SK-N-SH (cell line): ENCODE measurements at regions not wholly inside any gene's neighbourhood (a gene's known extent, or its start where the extent isn't known, plus 50 kb on each side); places are given as distances from the start of the nearest gene placed in this dataset.

Experiments
- CTCF ChIA-PET: fragments of 300-600, 350-600 bp; formaldehyde crosslinking; extraction: SDS; loops from one replicate; lab custom pipeline; 2021; lab: Yijun Ruan, JAX
- POLR2A ChIA-PET: fragments of 350-600 bp; sonication (Branson Sonifier 250); formaldehyde crosslinking; extraction: SDS; loops from one replicate; lab custom pipeline; 2020; ENCODE audit warnings: antibody characterized with exemption, inconsistent platforms; lab: Yijun Ruan, JAX
- DNase-seq: peaks from one replicate; pipeline ENCODE4 v3.0.0; 2012
- H2AFZ ChIP-seq: fragments of 200-600 bp; sonication (generic); 2 replicates; pipeline ENCODE4 v1.8.1; 2016; ENCODE audit warnings: antibody characterized with exemption, mild to moderate bottlenecking, low read depth
- H3F3A ChIP-seq: fragments of 200-600 bp; sonication (generic); replicated peaks from 2 replicates; pipeline ENCODE3; 2016; ENCODE audit warnings: antibody characterized with exemption, mild to moderate bottlenecking; ENCODE audit not compliant: insufficient read depth
- H3K27ac ChIP-seq, 2 experiments: fragments of 200-500 bp in 1 of 2; fragments of 200-600 bp in 1 of 2; sonication (Bioruptor generic) in 1 of 2; sonication (generic), shearing (Covaris generic) in 1 of 2; 2 replicates each; pipeline versions ENCODE4 v1.5.1 to v1.6.1; 2014 to 2016; ENCODE audit warnings: low read depth in 2 of 2, inconsistent platforms in 1 of 2, low read length in 1 of 2, mild to moderate bottlenecking in 1 of 2, mixed read lengths in 1 of 2
- H3K27me3 ChIP-seq: fragments of 200-600 bp; sonication (generic), shearing (Covaris generic); 2 replicates; pipeline ENCODE4 v1.6.1; 2016; ENCODE audit warnings: mixed run types; ENCODE audit not compliant: insufficient read depth
- H3K36me3 ChIP-seq, 2 experiments: fragments of 200-500 bp in 1 of 2; fragments of 200-600 bp in 1 of 2; sonication (Bioruptor generic) in 1 of 2; sonication (generic) in 1 of 2; replicated peaks in 1 of 2; 2 replicates each; pipeline versions ENCODE3 to v1.5.1; 2014 to 2016; ENCODE audit warnings: low read length in 1 of 2, mild to moderate bottlenecking in 1 of 2; ENCODE audit not compliant: insufficient read depth in 2 of 2, control insufficient read depth in 1 of 2
- H3K4me1 ChIP-seq, 2 experiments: fragments of 200-500 bp in 1 of 2; fragments of 200-600 bp in 1 of 2; sonication (Bioruptor generic) in 1 of 2; sonication (generic), shearing (Covaris generic) in 1 of 2; 2 replicates each; pipeline versions ENCODE4 v1.5.1 to v1.6.1; 2014 to 2016; ENCODE audit warnings: low read depth in 1 of 2, low read length in 1 of 2, mixed run types in 1 of 2; ENCODE audit not compliant: insufficient read depth in 2 of 2, control insufficient read depth in 1 of 2
- H3K4me2 ChIP-seq: fragments of 200-600 bp; sonication (generic), shearing (Covaris generic); 2 replicates; pipeline ENCODE4 v1.6.1; 2017; ENCODE audit warnings: mixed run types
- H3K4me3 ChIP-seq, 2 experiments: fragments of 200-500 bp in 1 of 2; fragments of 200-600 bp in 1 of 2; sonication (Bioruptor generic) in 1 of 2; sonication (generic), shearing (Covaris generic) in 1 of 2; 2 replicates each; pipeline versions ENCODE4 v1.5.1 to v1.8.1; 2014 to 2016; ENCODE audit warnings: low read depth in 2 of 2, inconsistent platforms in 1 of 2, low read length in 1 of 2, mild to moderate bottlenecking in 1 of 2, mixed read lengths in 1 of 2, moderate library complexity in 1 of 2
- H3K79me2 ChIP-seq: fragments of 200-600 bp; sonication (generic); 2 replicates; pipeline ENCODE4 v1.8.1; 2017; ENCODE audit warnings: mild to moderate bottlenecking; ENCODE audit not compliant: insufficient read depth
- H3K9ac ChIP-seq: fragments of 200-600 bp; sonication (generic); 2 replicates; pipeline ENCODE4 v1.6.1; 2017; ENCODE audit warnings: mixed run types
- H3K9me2 ChIP-seq: fragments of 200-600 bp; sonication (generic); 2 replicates; pipeline ENCODE4 v1.6.1; 2017; ENCODE audit warnings: mixed run types
- H3K9me3 ChIP-seq: fragments of 200-600 bp; sonication (generic); 2 replicates; pipeline ENCODE4 v1.6.1; 2017; ENCODE audit warnings: mixed run types, mild to moderate bottlenecking, moderate library complexity
- H4K20me1 ChIP-seq: fragments of 200-600 bp; sonication (generic); 2 replicates; pipeline ENCODE4 v1.6.1; 2017; ENCODE audit warnings: mild to moderate bottlenecking, mixed run types; ENCODE audit not compliant: insufficient read depth
- CTCF ChIP-seq: fragments of 200-600 bp; sonication (generic); IDR thresholded peaks from 2 replicates; pipeline ENCODE4 v1.6.1; 2017; ENCODE audit warnings: antibody characterized with exemption, mild to moderate bottlenecking, moderate library complexity
- ELF1 ChIP-seq: IDR thresholded peaks from 2 replicates; pipeline ENCODE4 v1.4.0; 2012
- EZH2phosphoT487 ChIP-seq: fragments of 200-600 bp; sonication (generic); IDR thresholded peaks from 2 replicates; pipeline ENCODE4 v1.6.1; 2017; ENCODE audit warnings: low read depth, mixed run types, mild to moderate bottlenecking, antibody characterized with exemption, moderate library complexity, borderline replicate concordance
- FOSL2 ChIP-seq: IDR thresholded peaks from 2 replicates; pipeline ENCODE4 v1.4.0; 2012; ENCODE audit warnings: low read depth, mild to moderate bottlenecking, moderate library complexity, borderline replicate concordance
- FOXM1 ChIP-seq: IDR thresholded peaks from 2 replicates; pipeline ENCODE4 v1.4.0; 2012; ENCODE audit warnings: low read depth, mild to moderate bottlenecking
- JUND ChIP-seq: IDR thresholded peaks from 2 replicates; pipeline ENCODE4 v1.4.0; 2012
- MEF2A ChIP-seq: IDR thresholded peaks from 2 replicates; pipeline ENCODE4 v1.4.0; 2012; ENCODE audit warnings: low read depth, borderline replicate concordance
- RAD21 ChIP-seq: IDR thresholded peaks from 2 replicates; pipeline ENCODE4 v1.6.1; 2012; ENCODE audit warnings: mild to moderate bottlenecking, low read length
- RCOR1 ChIP-seq: fragments of 150-350 bp; IDR thresholded peaks from 2 replicates; pipeline ENCODE4 v1.6.1; 2017; ENCODE audit warnings: antibody characterized with exemption, low read length
- RFX5 ChIP-seq: IDR thresholded peaks from 2 replicates; pipeline ENCODE4 v1.6.1; 2012; ENCODE audit warnings: mild to moderate bottlenecking, improper control_type of control experiment, low read length
- TCF12 ChIP-seq: IDR thresholded peaks from 2 replicates; pipeline ENCODE4 v1.4.0; 2012
- TEAD4 ChIP-seq: IDR thresholded peaks from 2 replicates; pipeline ENCODE4 v1.4.0; 2012; ENCODE audit warnings: mild to moderate bottlenecking, borderline replicate concordance; ENCODE audit not compliant: insufficient read depth
- YY1 ChIP-seq: IDR thresholded peaks from 2 replicates; pipeline ENCODE4 v1.4.0; 2012; ENCODE audit warnings: low read depth, mild to moderate bottlenecking
- WGBS: methylation state at CpG from one replicate; pipeline ENCODE4 v1.1.6; 2017; ENCODE audit warnings: low lambda C conversion rate; 5-methylcytosine and 5-hydroxymethylcytosine counted together

DNA sequence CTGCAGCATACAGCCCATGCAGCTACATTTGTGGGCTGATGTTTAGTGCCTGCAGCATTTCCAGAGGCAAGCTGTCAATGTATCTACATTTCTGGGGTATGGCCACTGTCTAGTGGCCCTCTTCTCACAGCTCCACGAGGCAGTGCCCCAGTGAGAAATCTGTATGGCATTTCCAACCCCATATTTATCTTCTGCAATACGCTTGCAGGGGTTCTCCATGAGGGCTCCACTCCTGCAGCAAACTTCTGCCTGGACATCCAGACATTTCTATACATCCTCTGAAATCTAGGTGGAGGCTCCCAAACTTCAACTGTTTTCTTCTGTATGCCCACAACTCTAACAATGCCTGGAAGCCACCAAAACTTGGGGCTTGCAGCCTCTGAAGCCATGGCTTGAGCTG lies 502.3 kb downstream of the C6orf118 start (continued):
- TF ChIP-seq FOSL2 (no peak), RAD21 (no peak), EZH2phosphoT487 (no peak), MEF2A (no peak), ELF1 (no peak)

DNA sequence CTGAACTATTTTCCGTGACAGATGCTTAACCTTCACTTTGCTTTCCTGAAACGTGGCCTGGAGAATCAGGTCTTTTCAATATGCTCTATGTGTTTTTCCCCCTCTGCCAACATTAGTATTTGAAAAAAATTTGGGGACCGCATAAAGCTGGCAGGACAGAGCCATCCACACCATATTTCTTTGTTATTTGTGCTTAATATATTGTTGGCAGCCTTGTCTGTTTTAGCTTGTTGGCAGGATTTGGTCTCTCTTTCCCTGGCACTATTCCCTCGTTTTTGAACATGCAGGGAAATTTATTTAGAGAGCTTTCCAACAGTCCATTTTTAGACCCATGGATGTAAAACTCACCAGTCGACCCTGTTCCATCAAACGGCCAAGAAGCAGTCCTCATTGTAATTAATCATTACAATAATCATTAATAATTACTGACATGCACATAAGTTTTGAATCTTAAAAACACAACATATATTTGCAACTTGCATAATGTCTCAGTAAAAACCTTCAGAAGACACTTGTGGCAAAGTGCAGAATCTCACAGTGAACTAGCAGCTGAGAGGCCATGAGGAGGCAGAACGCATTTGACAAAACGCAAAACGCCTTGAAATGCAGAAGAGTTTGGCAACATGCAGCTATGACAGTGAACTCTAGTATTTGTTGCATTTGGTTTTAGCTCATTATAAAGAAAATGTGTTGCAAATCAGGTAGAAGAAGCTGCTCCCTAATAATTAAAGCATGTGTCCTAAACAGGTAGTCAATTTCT lies 514.2 kb downstream of the C6orf118 start:
- no peak for DNase-seq
- WGBS, result 33% methylated on average over 9 of the region's 9 CpGs
- Histone ChIP-seq H3K27ac (no peak overlapping the region), H3K9me2 (no peaks in the 10 kb centered on the region), H3K36me3 (no peaks in the 10 kb centered on the region), H3K4me3 (no peak overlapping the region), H2AFZ (no peak overlapping the region), H3K27me3 (no peaks in the 10 kb centered on the region), H3F3A (no peaks in the 10 kb centered on the region)
- POLR2A ChIA-PET, result no interaction called here
- TF ChIP-seq TEAD4 (no peak), RAD21 (no peak)
- TF ChIP-seq, all 33 proteins: peak for 0
- no peaks in the 10 kb centered on the region for H3K4me1 ChIP-seq
- H3K9ac ChIP-seq, result no peak overlapping the region
- H3K4me2 ChIP-seq, result no peak overlapping the region
- no peaks in the 10 kb centered on the region for H3K79me2 ChIP-seq
- H4K20me1 ChIP-seq, result no peaks in the 10 kb centered on the region
- CTCF ChIA-PET, result no interaction called here
- H3K9me3 ChIP-seq, result no peaks in the 10 kb centered on the region

DNA sequence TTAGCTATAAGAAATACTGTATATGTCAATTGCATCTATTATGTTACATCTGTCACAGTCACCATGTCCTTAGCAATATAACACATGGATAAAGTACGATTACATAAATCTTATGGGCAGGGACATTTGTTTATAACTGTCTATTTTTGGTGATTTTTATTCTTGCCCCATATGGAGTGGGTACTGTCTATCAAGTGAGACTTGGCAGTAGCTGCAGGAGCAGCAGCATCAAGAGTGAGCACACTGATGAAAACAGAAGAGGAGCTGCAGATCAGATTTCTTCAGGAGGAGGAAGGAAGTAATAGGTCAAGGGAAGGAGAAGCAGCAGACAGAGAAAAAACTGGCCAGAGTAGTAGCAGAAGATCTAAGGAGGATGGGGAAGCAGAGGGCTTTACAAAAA lies 516.7 kb downstream of the C6orf118 start:
- no peak overlapping the region for H3K9ac ChIP-seq
- H2AFZ ChIP-seq, result no peak overlapping the region
- no peaks in the 10 kb centered on the region for H3K27me3 ChIP-seq
- TF ChIP-seq FOXM1 (no peak), JUND (no peak), ELF1 (no peak)
- POLR2A ChIA-PET, result interaction anchor here (0.5 kb wide), 1 partner anchor 9 kb away, joined by 3 read pairs; no protein-coding TSS in a partner anchor
- H3K27ac ChIP-seq, result no peak overlapping the region
- no peaks in the 10 kb centered on the region for H3K9me3 ChIP-seq
- H4K20me1 ChIP-seq, result no peaks in the 10 kb centered on the region
- H3K4me3 ChIP-seq, result no peak overlapping the region
- H3F3A ChIP-seq, result no peaks in the 10 kb centered on the region
- no peaks in the 10 kb centered on the region for H3K4me1 ChIP-seq
- H3K79me2 ChIP-seq, result no peaks in the 10 kb centered on the region
- H3K4me2 ChIP-seq, result no peak overlapping the region
- CTCF ChIA-PET, result no interaction called here
- H3K36me3 ChIP-seq, result no peaks in the 10 kb centered on the region
- no peak for DNase-seq
- H3K9me2 ChIP-seq, result no peaks in the 10 kb centered on the region
- WGBS, result 3% methylated on average over 1 of the region's 1 CpG

DNA sequence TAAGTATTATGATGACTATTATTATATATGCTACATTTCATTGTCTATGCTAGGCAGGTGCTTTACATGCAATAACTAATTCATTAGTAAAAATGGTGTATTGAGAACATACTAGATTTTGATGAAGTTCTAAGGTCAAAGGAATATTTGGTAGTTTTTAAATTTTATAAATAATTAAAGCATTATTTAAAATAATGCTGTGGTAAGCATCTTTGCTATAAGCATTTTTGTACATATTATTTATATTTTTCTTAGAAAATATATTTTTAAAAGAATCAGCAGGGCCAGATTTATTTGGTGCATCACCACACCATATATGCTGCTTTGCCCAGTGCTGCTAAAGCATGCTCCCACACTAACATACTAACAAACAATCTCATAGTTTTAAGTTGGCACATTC lies 517.9 kb downstream of the C6orf118 start:
- no peaks in the 10 kb centered on the region for H4K20me1 ChIP-seq
- no peak overlapping the region for H3K27ac ChIP-seq
- CTCF ChIA-PET, result no interaction called here
- H2AFZ ChIP-seq, result no peak overlapping the region
- TF ChIP-seq TEAD4 (no peak), ELF1 (no peak), FOSL2 (no peak), RCOR1 (no peak), YY1 (no peak), TCF12 (no peak), CTCF (no peak), RFX5 (no peak)
- POLR2A ChIA-PET, result no interaction called here
- no peak for DNase-seq
- no peaks in the 10 kb centered on the region for H3F3A ChIP-seq
- H3K79me2 ChIP-seq, result no peaks in the 10 kb centered on the region
- no peak overlapping the region for H3K9ac ChIP-seq
- H3K4me3 ChIP-seq, result no peak overlapping the region
- no peaks in the 10 kb centered on the region for H3K36me3 ChIP-seq
- no peaks in the 10 kb centered on the region for H3K27me3 ChIP-seq
- no peaks in the 10 kb centered on the region for H3K9me3 ChIP-seq
- H3K4me1 ChIP-seq, result no peaks in the 10 kb centered on the region
- no peak overlapping the region for H3K4me2 ChIP-seq
- no peaks in the 10 kb centered on the region for H3K9me2 ChIP-seq
